Smooth muscle cell (in vitro differentiated cells): ENCODE measurements at regions not wholly inside any gene's neighbourhood (a gene's known extent, or its start where the extent isn't known, plus 50 kb on each side); places are given as distances from the start of the nearest gene placed in this dataset.

ENCODE experiments used
- DNase-seq: peaks from one replicate; lab custom pipeline; 2025; ENCODE audit not compliant: unreplicated experiment; lab: John Stamatoyannopoulos, UW
- H2AFZ ChIP-seq: fragments of 200-600 bp; sonication (generic); 2 replicates; pipeline ENCODE4 v1.6.0; 2016; ENCODE audit warnings: antibody characterized with exemption, low read depth, mild to moderate bottlenecking
- H3F3A ChIP-seq: fragments of 200-600 bp; sonication (generic); 2 replicates; pipeline ENCODE4 v1.6.0; 2017; ENCODE audit warnings: antibody characterized with exemption, low read depth
- H3K27ac ChIP-seq: fragments of 200-600 bp; sonication (generic); 2 replicates; pipeline ENCODE4 v1.5.1; 2016; ENCODE audit warnings: low read depth, mild to moderate bottlenecking
- H3K27me3 ChIP-seq: fragments of 200-600 bp; sonication (generic); 2 replicates; pipeline ENCODE4 v1.6.1; 2016; ENCODE audit warnings: low read depth, mild to moderate bottlenecking
- H3K36me3 ChIP-seq: fragments of 200-600 bp; sonication (generic); 2 replicates; pipeline ENCODE4 v1.5.1; 2016; ENCODE audit warnings: low read depth
- H3K4me1 ChIP-seq: fragments of 200-600 bp; sonication (generic); 2 replicates; pipeline ENCODE4 v1.5.1; 2016; ENCODE audit warnings: low read depth
- H3K4me2 ChIP-seq: fragments of 200-600 bp; sonication (generic); 2 replicates; pipeline ENCODE4 v1.6.0; 2016; ENCODE audit warnings: mild to moderate bottlenecking
- H3K4me3 ChIP-seq: fragments of 200-600 bp; sonication (generic); 2 replicates; pipeline ENCODE4 v1.5.1; 2016; ENCODE audit warnings: mild to moderate bottlenecking
- H3K79me2 ChIP-seq: fragments of 200-600 bp; sonication (generic); 2 replicates; pipeline ENCODE4 v1.6.0; 2016; ENCODE audit warnings: low read depth, mild to moderate bottlenecking
- H3K9ac ChIP-seq: fragments of 200-600 bp; sonication (generic); 2 replicates; pipeline ENCODE4 v1.6.0; 2016; ENCODE audit warnings: low read depth
- H3K9me3 ChIP-seq: fragments of 200-600 bp; sonication (generic); replicated peaks from 2 replicates; pipeline ENCODE4 v1.5.1; 2016; ENCODE audit warnings: low read depth
- H4K20me1 ChIP-seq: fragments of 200-600 bp; sonication (generic); 2 replicates; pipeline ENCODE4 v1.6.0; 2016; ENCODE audit warnings: low read depth
- WGBS: methylation state at CpG from one replicate; pipeline ENCODE4 v1.1.7; 2016; ENCODE audit warnings: low lambda C conversion rate; 5-methylcytosine and 5-hydroxymethylcytosine counted together
- TF ChIP-seq, protein P1 (sequence below): fragments of 200-600 bp; sonication (generic); IDR thresholded peaks from 2 replicates; pipeline ENCODE4 v1.5.1; 2017; ENCODE audit warnings: borderline replicate concordance, mild to moderate bottlenecking, antibody characterized with exemption; ENCODE audit not compliant: insufficient read depth, poor library complexity, severe bottlenecking

DNA sequence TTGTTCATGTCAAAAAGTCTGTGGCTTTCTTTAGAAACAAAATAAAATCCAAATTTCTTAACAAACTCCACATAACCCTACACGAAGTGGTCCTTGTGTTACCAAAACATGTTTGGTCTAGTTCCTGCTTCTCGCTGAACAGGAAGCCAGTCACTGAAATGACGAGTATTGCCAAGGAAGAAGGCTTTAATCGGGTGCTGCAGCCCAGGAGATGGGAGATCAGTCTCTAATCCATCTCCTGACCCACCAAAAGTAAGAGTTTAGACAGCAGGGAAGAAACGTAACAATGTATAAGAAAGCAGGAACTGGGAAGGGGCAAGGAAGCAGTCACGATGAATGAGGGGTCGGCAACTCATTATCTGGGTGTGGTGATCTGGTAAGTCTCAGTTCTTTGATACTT, 144.6 kb upstream of the MAP9 start:
- no peaks in the 10 kb centered on the region for H4K20me1 ChIP-seq
- TF ChIP-seq, protein P1, sequence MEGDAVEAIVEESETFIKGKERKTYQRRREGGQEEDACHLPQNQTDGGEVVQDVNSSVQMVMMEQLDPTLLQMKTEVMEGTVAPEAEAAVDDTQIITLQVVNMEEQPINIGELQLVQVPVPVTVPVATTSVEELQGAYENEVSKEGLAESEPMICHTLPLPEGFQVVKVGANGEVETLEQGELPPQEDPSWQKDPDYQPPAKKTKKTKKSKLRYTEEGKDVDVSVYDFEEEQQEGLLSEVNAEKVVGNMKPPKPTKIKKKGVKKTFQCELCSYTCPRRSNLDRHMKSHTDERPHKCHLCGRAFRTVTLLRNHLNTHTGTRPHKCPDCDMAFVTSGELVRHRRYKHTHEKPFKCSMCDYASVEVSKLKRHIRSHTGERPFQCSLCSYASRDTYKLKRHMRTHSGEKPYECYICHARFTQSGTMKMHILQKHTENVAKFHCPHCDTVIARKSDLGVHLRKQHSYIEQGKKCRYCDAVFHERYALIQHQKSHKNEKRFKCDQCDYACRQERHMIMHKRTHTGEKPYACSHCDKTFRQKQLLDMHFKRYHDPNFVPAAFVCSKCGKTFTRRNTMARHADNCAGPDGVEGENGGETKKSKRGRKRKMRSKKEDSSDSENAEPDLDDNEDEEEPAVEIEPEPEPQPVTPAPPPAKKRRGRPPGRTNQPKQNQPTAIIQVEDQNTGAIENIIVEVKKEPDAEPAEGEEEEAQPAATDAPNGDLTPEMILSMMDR, result no peak
- no peaks in the 10 kb centered on the region for H3K36me3 ChIP-seq
- no peak overlapping the region for H3K9ac ChIP-seq
- no peak for DNase-seq
- WGBS, result 70% methylated on average over 7 of the region's 7 CpGs
- peak overlapping the region; percentile 62 for H3K4me2 ChIP-seq
- H3K27me3 ChIP-seq, result no peaks in the 10 kb centered on the region
- no peak overlapping the region for H2AFZ ChIP-seq
- no peaks in the 10 kb centered on the region for H3K79me2 ChIP-seq
- H3K4me3 ChIP-seq, result no peak overlapping the region
- H3K9me3 ChIP-seq, result no peaks in the 10 kb centered on the region
- peak overlapping the region; percentile 94 for H3K27ac ChIP-seq
- peaks cover 17% of the 10 kb centered on the region for H3K4me1 ChIP-seq
- H3F3A ChIP-seq, result peaks cover 27% of the 10 kb centered on the region

DNA sequence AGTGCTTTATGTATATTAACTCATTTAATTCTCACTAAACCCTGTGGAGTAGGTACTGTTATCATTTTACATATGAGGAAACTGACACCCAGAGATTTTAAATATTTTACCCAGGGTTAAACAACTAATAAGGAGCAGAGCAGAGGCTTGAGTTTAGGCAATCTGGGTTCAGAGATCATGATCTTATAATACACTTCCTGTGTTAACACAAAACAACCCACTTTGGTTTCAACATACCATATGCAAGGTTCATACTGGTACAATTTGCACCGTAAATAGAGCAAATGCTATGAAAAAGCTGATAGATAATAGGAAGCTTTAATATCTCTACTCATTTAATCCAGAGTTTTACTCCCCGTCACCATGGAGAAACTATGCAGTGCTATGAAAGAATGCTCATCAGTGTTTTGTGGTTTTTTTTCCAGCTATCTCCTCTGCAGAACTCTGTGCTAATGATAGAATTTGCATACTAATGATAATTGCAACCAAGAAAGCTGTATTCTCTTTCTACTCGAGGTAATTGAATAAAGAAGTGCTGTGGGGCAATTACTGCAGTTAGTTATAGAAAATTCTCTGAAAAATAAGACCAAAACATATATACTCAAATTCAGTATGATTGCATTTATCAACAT, 138.8 kb upstream of the MAP9 start:
- H3K9me3 ChIP-seq, result no peaks in the 10 kb centered on the region
- 25% methylated on average over 3 of the region's 3 CpGs for WGBS
- H3K27ac ChIP-seq, result peak overlapping the region; percentile 26

DNA sequence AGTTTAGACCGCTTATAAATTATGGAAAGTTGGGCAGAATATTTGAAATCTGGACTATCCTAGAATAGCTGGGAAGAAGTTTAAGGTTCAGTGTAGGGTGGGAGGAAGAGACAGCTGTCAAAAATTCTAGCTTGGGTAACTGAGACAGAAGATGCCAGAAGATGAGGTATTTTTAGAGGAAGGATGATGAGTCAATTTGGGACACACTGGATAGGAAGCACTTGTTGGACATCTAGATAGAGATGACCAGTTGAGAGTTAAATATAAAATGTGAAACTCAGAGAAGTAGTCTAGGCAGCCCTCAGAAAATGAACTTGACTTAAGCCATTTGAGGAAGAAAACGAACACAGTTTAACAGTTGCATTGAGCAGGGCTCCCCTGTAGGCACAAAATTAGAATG, 137.9 kb upstream of the MAP9 start:
- H3K27me3 ChIP-seq, result no peaks in the 10 kb centered on the region
- no peaks in the 10 kb centered on the region for H3K79me2 ChIP-seq
- H2AFZ ChIP-seq, result no peak overlapping the region
- no peaks in the 10 kb centered on the region for H3K36me3 ChIP-seq
- H3K4me1 ChIP-seq, result peaks cover 14% of the 10 kb centered on the region
- no peaks in the 10 kb centered on the region for H3F3A ChIP-seq
- H3K4me3 ChIP-seq, result no peak overlapping the region
- H4K20me1 ChIP-seq, result no peaks in the 10 kb centered on the region
- TF ChIP-seq, protein P1, result no peak
- H3K9me3 ChIP-seq, result no peaks in the 10 kb centered on the region
- H3K4me2 ChIP-seq, result no peak overlapping the region
- H3K27ac ChIP-seq, result no peak overlapping the region
- DNase-seq, result no peak
- no peak overlapping the region for H3K9ac ChIP-seq
- 92% methylated on average over 2 of the region's 2 CpGs for WGBS

More for the DNA sequence above, 138.8 kb upstream of the MAP9 start:
- Histone ChIP-seq H3K36me3 (no peaks in the 10 kb centered on the region), H3K4me2 (peak overlapping the region; percentile 71), H3K79me2 (no peaks in the 10 kb centered on the region), H3F3A (peaks cover 1% of the 10 kb centered on the region), H3K9ac (no peak overlapping the region), H2AFZ (peak overlapping the region; percentile 24), H3K4me3 (no peak overlapping the region), H3K4me1 (peaks cover 8% of the 10 kb centered on the region), H3K27me3 (no peaks in the 10 kb centered on the region), H4K20me1 (no peaks in the 10 kb centered on the region)
- DNase-seq, result no peak
- TF ChIP-seq, protein P1, result no peak

GRCh38 chr4:155512817-155513216, 136.1 kb upstream of the MAP9 start:
- WGBS, result 87% methylated on average over 5 of the region's 5 CpGs
- Histone ChIP-seq H3K79me2 (no peaks in the 10 kb centered on the region), H3K4me3 (no peak overlapping the region), H4K20me1 (no peaks in the 10 kb centered on the region), H3K4me1 (peaks cover 23% of the 10 kb centered on the region), H3K27me3 (no peaks in the 10 kb centered on the region), H3F3A (no peaks in the 10 kb centered on the region), H3K4me2 (no peak overlapping the region), H2AFZ (no peak overlapping the region), H3K27ac (no peak overlapping the region), H3K9me3 (no peaks in the 10 kb centered on the region), H3K9ac (no peak overlapping the region), H3K36me3 (no peaks in the 10 kb centered on the region)
- TF ChIP-seq, protein P1, result no peak
- DNase-seq, result no peak
